ENCODE measurements at regions not wholly inside any gene's neighbourhood (a gene's known extent, or its start where the extent isn't known, plus 50 kb on each side); places are given as distances from the start of the nearest gene placed in this dataset.

DNA sequence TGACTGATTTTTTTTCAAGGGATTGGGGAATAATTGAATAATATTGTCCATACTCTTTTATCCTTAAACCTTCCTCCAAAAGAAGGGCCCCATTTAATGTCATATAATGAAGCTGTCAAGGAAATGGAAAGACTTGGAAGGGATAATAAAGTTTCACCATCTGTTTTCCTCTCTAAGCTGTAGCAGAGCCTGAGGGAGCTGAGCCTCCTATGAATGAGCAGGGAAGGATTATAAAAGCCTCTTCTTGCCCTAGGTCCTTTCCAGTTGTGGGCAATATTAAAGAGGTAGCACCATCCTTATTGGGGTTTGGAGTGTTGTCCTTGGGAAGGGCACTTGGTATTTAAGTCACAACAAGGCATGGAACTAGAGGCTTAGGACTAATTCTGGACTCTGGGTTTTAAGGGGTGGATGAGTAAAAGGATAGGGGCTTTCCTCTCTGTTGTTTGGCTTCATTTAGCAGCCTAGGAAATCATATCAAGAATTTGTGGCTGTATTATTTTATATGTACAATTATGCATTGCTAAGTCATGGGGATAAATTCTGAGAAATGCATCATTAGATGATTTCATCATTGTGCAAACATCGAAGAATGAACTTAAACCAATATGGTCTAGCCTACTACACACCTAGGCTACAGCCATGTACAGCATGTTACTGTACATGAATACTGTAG, 408.5 kb upstream of the DCN start:
- H3K36me3 ChIP-seq (ENCODE audit: control insufficient read depth, insufficient read depth, low read length), result no peaks in the 10 kb centered on the region
- FAIRE-seq (no peak), DNase-seq (ENCODE audit: low read depth) (peak; percentile 54)
- H3K27me3 ChIP-seq (ENCODE audit: control insufficient read depth, insufficient read depth, low read length), result no peaks in the 10 kb centered on the region
- TF ChIP-seq, protein P1, sequence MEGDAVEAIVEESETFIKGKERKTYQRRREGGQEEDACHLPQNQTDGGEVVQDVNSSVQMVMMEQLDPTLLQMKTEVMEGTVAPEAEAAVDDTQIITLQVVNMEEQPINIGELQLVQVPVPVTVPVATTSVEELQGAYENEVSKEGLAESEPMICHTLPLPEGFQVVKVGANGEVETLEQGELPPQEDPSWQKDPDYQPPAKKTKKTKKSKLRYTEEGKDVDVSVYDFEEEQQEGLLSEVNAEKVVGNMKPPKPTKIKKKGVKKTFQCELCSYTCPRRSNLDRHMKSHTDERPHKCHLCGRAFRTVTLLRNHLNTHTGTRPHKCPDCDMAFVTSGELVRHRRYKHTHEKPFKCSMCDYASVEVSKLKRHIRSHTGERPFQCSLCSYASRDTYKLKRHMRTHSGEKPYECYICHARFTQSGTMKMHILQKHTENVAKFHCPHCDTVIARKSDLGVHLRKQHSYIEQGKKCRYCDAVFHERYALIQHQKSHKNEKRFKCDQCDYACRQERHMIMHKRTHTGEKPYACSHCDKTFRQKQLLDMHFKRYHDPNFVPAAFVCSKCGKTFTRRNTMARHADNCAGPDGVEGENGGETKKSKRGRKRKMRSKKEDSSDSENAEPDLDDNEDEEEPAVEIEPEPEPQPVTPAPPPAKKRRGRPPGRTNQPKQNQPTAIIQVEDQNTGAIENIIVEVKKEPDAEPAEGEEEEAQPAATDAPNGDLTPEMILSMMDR (IDR thresholded peaks at IDR 0.05; ENCODE audit: insufficient read depth, low read length, severe bottlenecking), result no peak
- H3K4me3 ChIP-seq (ENCODE audit: low read depth, low read length), result no peak overlapping the region

DNA sequence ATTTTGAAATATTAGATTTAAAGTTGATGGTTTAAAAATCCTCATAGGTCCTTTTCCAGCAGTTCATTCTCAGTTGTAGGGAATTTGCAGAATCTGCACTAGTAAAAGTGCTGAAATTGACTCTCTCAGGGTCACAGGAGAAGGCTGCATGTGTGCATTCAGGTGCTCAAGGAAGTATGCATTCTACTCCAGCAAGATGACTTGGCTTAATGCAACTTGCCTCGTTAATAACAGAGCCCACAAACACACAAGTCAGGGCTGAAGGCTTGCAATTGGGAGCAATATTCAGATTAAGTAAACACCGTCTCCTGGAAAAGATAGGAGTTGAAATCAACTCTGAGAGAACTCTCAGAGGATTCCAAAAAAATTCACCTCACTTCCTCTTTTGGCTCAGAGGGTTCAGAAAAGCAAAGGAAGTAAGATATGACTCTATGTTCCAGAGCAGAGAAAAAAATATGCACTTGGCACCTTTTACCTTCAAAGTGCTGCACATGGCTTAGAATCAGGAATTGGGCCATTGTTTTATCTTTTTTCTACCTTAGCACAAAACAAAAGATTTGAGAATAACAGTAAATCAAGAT, 406.3 kb upstream of the DCN start:
- TF ChIP-seq, protein P1 (IDR thresholded peaks at IDR 0.05; ENCODE audit: insufficient read depth, low read length, severe bottlenecking), result no peak
- H3K4me3 ChIP-seq (ENCODE audit: low read depth, low read length), result no peak overlapping the region
- H3K27me3 ChIP-seq (ENCODE audit: control insufficient read depth, insufficient read depth, low read length), result no peaks in the 10 kb centered on the region
- H3K36me3 ChIP-seq (ENCODE audit: control insufficient read depth, insufficient read depth, low read length), result no peaks in the 10 kb centered on the region
- DNase-seq (ENCODE audit: low read depth), result no peak
- FAIRE-seq, result no peak

DNA sequence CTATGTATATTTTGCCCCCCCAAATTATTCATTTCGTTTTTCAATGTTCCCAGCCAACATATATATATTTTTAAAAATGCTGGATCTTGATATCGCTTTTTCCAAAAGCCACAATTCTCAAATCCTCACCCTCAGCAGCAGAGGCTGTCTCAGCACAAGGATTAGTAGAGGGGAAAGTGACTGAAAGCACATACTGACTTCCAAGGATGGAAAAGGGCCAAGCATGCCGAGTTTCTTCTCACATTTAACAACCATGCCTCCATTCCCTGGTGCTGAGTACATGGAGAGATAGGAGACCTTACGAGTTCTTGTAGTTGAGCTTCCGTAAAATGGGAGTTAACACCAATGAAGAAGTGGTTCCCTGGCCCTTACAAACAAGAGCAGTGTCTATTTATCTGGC, 403.4 kb upstream of the DCN start:
- H3K4me3 ChIP-seq (ENCODE audit: low read depth, low read length), result no peak overlapping the region
- no peaks in the 10 kb centered on the region for H3K36me3 ChIP-seq (ENCODE audit: control insufficient read depth, insufficient read depth, low read length)
- DNase-seq (ENCODE audit: low read depth) (no peak), FAIRE-seq (no peak)
- TF ChIP-seq, protein P1 (IDR thresholded peaks at IDR 0.05; ENCODE audit: insufficient read depth, low read length, severe bottlenecking), result no peak
- no peaks in the 10 kb centered on the region for H3K27me3 ChIP-seq (ENCODE audit: control insufficient read depth, insufficient read depth, low read length)

DNA sequence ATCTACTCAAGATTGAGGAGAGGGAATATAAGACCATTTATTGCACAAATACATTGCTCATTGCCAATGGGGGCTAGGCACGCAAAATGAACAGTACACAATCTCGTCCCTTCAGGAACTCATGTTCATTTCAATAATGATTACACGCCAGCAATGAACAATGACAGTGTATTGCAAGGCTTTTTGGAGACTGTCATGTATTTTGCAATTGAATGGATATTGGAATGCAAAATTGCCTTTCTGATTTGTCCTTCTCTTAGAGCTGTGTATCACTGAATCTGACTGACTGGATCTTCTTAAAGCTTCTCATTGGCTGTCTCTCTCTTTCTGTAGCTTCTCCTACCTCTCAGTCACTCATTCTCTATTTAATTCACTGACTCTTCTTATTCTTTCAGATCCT, 400.2 kb upstream of the DCN start:
- Histone ChIP-seq H3K27me3 (ENCODE audit: control insufficient read depth, insufficient read depth, low read length) (no peaks in the 10 kb centered on the region), H3K4me3 (ENCODE audit: low read depth, low read length) (no peak overlapping the region), H3K36me3 (ENCODE audit: control insufficient read depth, insufficient read depth, low read length) (no peaks in the 10 kb centered on the region)
- FAIRE-seq, result no peak
- no peak for DNase-seq (ENCODE audit: low read depth)
- TF ChIP-seq, protein P1 (IDR thresholded peaks at IDR 0.05; ENCODE audit: insufficient read depth, low read length, severe bottlenecking), result no peak

DNA sequence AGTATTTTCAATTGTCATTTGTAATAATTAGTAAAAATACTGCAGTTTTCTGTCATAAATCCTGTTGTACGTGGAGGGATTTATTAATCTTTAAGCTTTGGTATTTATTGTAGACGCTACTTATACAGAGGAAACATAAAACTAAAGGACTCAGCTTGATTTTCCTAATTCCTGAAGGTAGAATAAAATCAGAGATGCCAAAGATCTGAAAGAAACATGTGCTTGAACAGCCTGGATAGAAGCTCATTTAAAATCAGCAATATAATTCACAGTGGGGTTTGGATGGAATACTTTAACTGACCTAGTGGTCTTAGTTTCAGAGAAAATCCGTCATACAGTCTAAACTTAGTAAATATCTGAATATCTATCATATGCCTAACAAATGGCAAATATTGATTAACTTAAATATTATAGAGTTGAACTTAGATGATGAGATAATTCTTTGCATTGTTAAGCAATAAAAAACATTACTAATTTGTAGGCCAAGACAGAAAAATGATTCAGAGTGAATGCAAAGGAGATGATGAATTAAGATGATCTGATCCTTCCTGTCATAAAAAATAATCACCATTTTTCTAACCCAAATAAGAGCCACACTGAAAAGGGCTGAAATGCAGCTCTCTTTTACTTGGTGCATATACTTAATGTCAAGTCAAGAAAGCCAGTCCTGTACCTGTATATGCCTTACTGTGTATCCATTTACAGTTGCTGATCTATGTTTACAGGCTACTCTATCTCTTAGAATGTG, 397.1 kb upstream of the DCN start:
- DNase-seq (ENCODE audit: low read depth) (peak; percentile 38), FAIRE-seq (no peak)
- H3K36me3 ChIP-seq (ENCODE audit: control insufficient read depth, insufficient read depth, low read length), result no peaks in the 10 kb centered on the region
- TF ChIP-seq, protein P1 (IDR thresholded peaks at IDR 0.05; ENCODE audit: insufficient read depth, low read length, severe bottlenecking), result no peak
- H3K27me3 ChIP-seq (ENCODE audit: control insufficient read depth, insufficient read depth, low read length), result no peaks in the 10 kb centered on the region
- no peak overlapping the region for H3K4me3 ChIP-seq (ENCODE audit: low read depth, low read length)

All from bronchial epithelial cell (primary cell).